HL-60/S4 treated with phorbol 12-myristate 13-acetate at 8.2 ng/mL for 4 days and 3 days (cell line): ENCODE measurements at regions not wholly inside any gene's neighbourhood (a gene's known extent, or its start where the extent isn't known, plus 50 kb on each side); places are given as distances from the start of the nearest gene placed in this dataset.
"Not testable (repeated sequence)": the region's sequence is repeated elsewhere in the genome, so short reads cannot be mapped to it uniquely, and the experiment has no call there.

Experiments
- in situ Hi-C: fragments of 300-500 bp; cut with MboI; formaldehyde crosslinking; loops from 2 replicates; pipeline ENCODE4 v1.15.0; 2022; ENCODE audit warnings: low sequenced_read_pairs

- in situ Hi-C loops: no loop called here
These were observed 1264.0 kb downstream of the TMEM121 start for GRCh38 chr14:106790189-106791036.

- in situ Hi-C loops: no loop called here
These were observed 1266.2 kb downstream of the TMEM121 start for GRCh38 chr14:106792543-106792942.

GRCh38 chr14:106798166-106798565 lies 1271.8 kb downstream of the TMEM121 start:
- in situ Hi-C loops: not testable (repeated sequence)

- in situ Hi-C loops: no loop called here
These were observed 1276.3 kb downstream of the TMEM121 start for GRCh38 chr14:106802413-106803364.

GRCh38 chr14:106803379-106803778 lies 1277.0 kb downstream of the TMEM121 start:
- in situ Hi-C loops: no loop called here

- in situ Hi-C loops: no loop called here
These were observed 1281.1 kb downstream of the TMEM121 start for GRCh38 chr14:106807493-106807892.

GRCh38 chr14:106808458-106808857 lies 1282.1 kb downstream of the TMEM121 start:
- in situ Hi-C loops: no loop called here

- in situ Hi-C loops: no loop called here
These were observed 1282.5 kb downstream of the TMEM121 start for GRCh38 chr14:106808907-106809306.

GRCh38 chr14:106809615-106810014 lies 1283.2 kb downstream of the TMEM121 start:
- in situ Hi-C loops: no loop called here

- in situ Hi-C loops: not testable (repeated sequence)
These were observed 1283.8 kb downstream of the TMEM121 start for GRCh38 chr14:106810168-106810567.

GRCh38 chr14:106811162-106811561 lies 1284.8 kb downstream of the TMEM121 start:
- in situ Hi-C loops: no loop called here

GRCh38 chr14:106812788-106813476 lies 1286.5 kb downstream of the TMEM121 start:
- in situ Hi-C loops: no loop called here

GRCh38 chr14:106813477-106813823 lies 1287.1 kb downstream of the TMEM121 start:
- in situ Hi-C loops: no loop called here

- in situ Hi-C loops: no loop called here
These were observed 1293.7 kb downstream of the TMEM121 start for GRCh38 chr14:106820119-106820518.

- in situ Hi-C loops: no loop called here
These were observed 1294.7 kb downstream of the TMEM121 start for GRCh38 chr14:106821119-106821518.

GRCh38 chr14:106822905-106823304 lies 1296.5 kb downstream of the TMEM121 start:
- in situ Hi-C loops: no loop called here

GRCh38 chr14:106823552-106823951 lies 1297.2 kb downstream of the TMEM121 start:
- in situ Hi-C loops: no loop called here

GRCh38 chr14:106826833-106827369 lies 1300.5 kb downstream of the TMEM121 start:
- in situ Hi-C loops: no loop called here

GRCh38 chr14:106831322-106831720 lies 1304.9 kb downstream of the TMEM121 start:
- in situ Hi-C loops: no loop called here

- in situ Hi-C loops: no loop called here
These were observed 1311.5 kb downstream of the TMEM121 start for GRCh38 chr14:106837870-106838269.
